Activated CD4-positive, alpha-beta T cell treated with anti-CD3 and anti-CD28 coated beads, Interleukin-2, amount 50 U/mL, for 1 hour (primary cell): ENCODE measurements at regions not wholly inside any gene's neighbourhood (a gene's known extent, or its start where the extent isn't known, plus 50 kb on each side); places are given as distances from the start of the nearest gene placed in this dataset.

ENCODE experiments used
- DNase-seq: peaks from one replicate; pipeline ENCODE4 v3.0.0-alpha.2; 2020

DNA sequence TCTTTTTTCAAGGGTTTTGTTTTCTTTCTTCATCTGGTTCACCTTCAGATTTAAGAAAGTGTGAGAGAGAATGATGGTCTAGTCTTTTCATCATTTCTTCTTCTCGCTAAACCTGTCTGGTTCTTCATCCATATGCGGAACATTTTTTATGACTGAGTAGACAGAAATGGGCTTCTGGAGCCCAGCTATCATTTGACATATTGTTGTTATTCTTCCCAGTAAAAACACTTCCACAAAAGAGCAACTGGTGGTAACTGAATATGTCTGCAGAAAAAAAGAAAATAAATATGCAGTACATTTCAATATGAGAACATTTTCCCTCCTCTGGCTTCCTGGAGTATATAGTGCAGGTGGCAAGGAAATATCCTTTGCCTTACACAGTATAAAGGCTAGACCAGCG, 209.5 kb downstream of the JCAD start:
- DNase-seq: no peak

- DNase-seq: no peak
These were observed 210.1 kb downstream of the JCAD start for GRCh38 chr10:29849126-29849833.

GRCh38 chr10:29846881-29847280, 212.1 kb upstream of the SVIL start:
- no peak for DNase-seq

GRCh38 chr10:29845166-29845565, 210.4 kb upstream of the SVIL start:
- DNase-seq: no peak

- DNase-seq: no peak
These were observed 208.4 kb upstream of the SVIL start for GRCh38 chr10:29843143-29843542.

DNA sequence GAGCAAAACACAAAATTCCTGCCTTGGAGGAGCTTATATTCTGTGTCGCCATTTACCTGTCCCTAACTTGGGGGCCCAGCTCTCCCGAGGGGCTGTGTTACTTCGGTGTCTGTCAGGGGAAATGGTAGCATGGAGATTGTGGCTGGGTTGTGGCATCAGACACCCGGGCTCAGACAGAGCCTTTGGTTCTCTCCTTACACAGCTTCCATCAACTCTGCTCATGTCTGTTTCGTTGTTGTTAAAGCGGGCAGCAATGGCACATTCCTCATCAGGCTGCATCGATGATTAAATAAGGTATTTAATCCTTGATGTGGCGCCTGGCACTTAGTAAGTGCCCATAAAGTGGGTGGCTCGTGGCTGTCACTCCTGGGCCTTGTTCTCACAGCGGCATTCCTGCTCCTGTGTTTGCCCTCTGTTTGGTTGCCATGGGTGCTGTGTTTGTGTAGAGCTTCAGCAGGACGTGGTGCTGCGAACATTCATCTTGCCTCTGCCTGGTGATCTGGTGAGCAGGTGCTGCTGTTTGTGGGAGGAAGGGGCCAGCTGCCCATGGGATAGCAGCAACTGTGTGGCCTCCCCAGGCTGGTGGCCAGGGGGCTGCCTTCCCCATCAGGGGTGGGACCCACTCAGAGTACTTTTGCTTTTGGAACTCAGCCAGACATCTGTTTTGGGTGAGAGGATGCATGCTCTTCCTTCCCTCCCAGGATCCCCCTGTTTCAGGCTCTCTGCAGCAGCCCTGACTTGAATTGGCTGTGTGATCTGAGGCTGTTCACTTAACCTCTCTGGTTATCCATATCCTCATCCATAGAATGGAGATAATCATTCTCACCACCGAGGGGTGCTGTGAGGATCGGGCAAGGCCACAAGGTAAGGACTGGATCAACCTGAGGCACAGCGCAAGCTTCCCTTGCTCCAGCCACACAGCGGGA, 207.2 kb upstream of the SVIL start:
- DNase-seq: no peak

- no peak for DNase-seq
These were observed 205.9 kb upstream of the SVIL start for GRCh38 chr10:29840516-29841276.

- DNase-seq: no peak
These were observed 205.2 kb upstream of the SVIL start for GRCh38 chr10:29839826-29840515.

- DNase-seq: no peak
These were observed 203.8 kb upstream of the SVIL start for GRCh38 chr10:29838539-29838938.

- no peak for DNase-seq
These were observed 202.8 kb upstream of the SVIL start for GRCh38 chr10:29837586-29837985.

DNA sequence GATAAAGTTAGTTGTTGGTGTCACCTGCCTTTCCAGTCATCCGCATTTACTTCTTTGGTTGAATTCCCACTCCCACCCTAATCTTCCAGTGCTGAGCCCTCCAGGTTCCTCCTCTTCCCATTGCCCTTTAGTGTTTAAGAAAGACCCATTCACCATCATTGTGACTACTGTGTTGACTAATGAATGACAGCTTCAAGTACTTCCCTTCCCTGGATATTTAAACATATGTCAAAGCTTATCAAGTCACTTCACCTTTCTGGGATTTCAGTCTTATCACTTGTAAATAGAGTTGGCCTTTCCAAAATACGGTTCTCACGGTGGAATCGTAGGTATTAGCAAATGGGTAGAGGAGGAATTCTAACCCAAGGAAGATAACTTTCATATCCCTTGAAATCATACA, 201.6 kb upstream of the SVIL start:
- no peak for DNase-seq

DNA sequence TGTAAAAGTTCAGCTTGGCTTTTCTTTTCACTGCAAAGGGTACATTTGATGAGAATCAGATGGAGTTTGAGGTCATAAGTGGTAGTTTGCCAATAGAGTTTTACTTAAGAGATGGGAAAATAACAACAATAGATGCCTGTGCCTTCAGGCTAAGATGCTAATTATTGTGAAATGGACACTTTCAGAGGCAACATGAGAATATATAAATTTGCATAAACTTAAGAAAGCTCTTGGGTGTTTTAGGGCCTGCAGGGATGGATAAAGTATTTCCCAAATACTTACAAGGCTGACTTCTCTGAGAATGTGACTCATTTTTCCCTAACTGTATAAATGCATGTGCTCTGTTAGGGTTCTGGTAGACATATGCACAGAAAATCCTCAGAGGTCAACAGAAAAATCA, 200.3 kb upstream of the SVIL start:
- no peak for DNase-seq

- DNase-seq: no peak
These were observed 196.1 kb upstream of the SVIL start for GRCh38 chr10:29830531-29831512.

- DNase-seq: no peak
These were observed 195.0 kb upstream of the SVIL start for GRCh38 chr10:29829776-29830175.

GRCh38 chr10:29828956-29829355, 194.2 kb upstream of the SVIL start:
- no peak for DNase-seq

- DNase-seq: no peak
These were observed 193.7 kb upstream of the SVIL start for GRCh38 chr10:29828440-29828894.

GRCh38 chr10:29827512-29827911, 192.7 kb upstream of the SVIL start:
- no peak for DNase-seq

DNA sequence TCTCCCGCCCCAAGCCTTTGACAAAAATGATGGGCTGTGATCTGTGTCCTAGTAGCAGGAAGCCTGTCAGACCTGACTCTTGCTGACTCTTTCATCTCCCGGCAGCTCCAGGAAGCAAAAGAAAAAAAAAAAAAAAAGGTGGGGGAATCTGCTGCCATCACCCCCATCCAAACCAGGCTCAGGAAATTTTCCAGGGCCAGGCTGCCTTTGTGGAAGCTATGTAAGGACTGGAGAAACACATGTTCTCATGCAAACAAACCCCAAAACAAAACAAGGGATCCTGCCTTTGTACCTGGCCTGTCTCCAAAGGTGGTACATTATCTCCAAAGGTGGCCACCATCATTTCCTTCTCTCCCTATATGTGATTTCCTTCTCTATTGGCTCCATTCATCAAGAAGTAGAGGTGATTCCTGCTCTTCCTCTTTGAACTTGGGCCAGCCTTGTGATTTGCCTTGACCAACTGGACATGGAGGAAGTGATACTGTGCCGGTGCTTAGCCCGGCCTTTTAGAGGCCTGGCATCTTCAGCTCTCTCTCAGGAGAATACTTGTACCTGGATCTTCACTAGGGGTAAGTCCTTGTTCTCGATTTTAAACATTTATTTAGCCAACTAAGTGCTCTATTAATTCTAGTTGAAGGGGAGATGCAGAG, 192.2 kb upstream of the SVIL start:
- no peak for DNase-seq

- DNase-seq: no peak
These were observed 191.4 kb upstream of the SVIL start for GRCh38 chr10:29826221-29826620.

- no peak for DNase-seq
These were observed 188.8 kb upstream of the SVIL start for GRCh38 chr10:29823553-29824080.
